Osteoblast (primary cell): ENCODE measurements at regions not wholly inside any gene's neighbourhood (a gene's known extent, or its start where the extent isn't known, plus 50 kb on each side); places are given as distances from the start of the nearest gene placed in this dataset.
"Not testable (repeated sequence)": the region's sequence is repeated elsewhere in the genome, so short reads cannot be mapped to it uniquely, and the experiment has no call there.

Experiments used
- DNase-seq: peaks from one replicate; pipeline ENCODE4 v3.0.0; 2011; ENCODE audit warnings: low spot score, mixed read lengths; ENCODE audit not compliant: insufficient read length; ENCODE audit errors: missing footprints
- H2AFZ ChIP-seq: 2 replicates; pipeline ENCODE4 v1.6.0; 2011; ENCODE audit warnings: mild to moderate bottlenecking, low read length
- H3K27ac ChIP-seq: 2 replicates; pipeline ENCODE4 v1.5.1; 2011; ENCODE audit warnings: mild to moderate bottlenecking, low read depth, low read length, moderate library complexity
- H3K27me3 ChIP-seq: 2 replicates; pipeline ENCODE4 v1.6.0; 2012; ENCODE audit warnings: mild to moderate bottlenecking, control low read depth, inconsistent platforms, low read length, moderate library complexity; ENCODE audit not compliant: insufficient read depth
- H3K36me3 ChIP-seq: 2 replicates; pipeline ENCODE4 v1.5.1; 2011; ENCODE audit warnings: mild to moderate bottlenecking, low read length, control low read depth, moderate library complexity; ENCODE audit not compliant: insufficient read depth
- H3K4me1 ChIP-seq: 2 replicates; pipeline ENCODE4 v1.5.1; 2011; ENCODE audit warnings: mild to moderate bottlenecking, low read length, control low read depth, moderate library complexity; ENCODE audit not compliant: insufficient read depth
- H3K4me2 ChIP-seq: 2 replicates; pipeline ENCODE4 v1.6.0; 2011; ENCODE audit warnings: mild to moderate bottlenecking, low read length; ENCODE audit not compliant: insufficient read depth
- H3K4me3 ChIP-seq: fragments of 200-600 bp; sonication (generic); 3 replicates; pipeline ENCODE4 v1.5.1; 2012; ENCODE audit warnings: mild to moderate bottlenecking, low read length, inconsistent platforms; ENCODE audit not compliant: insufficient read depth
- H3K79me2 ChIP-seq: 2 replicates; pipeline ENCODE4 v1.6.0; 2012; ENCODE audit warnings: mild to moderate bottlenecking, low read length, control low read depth, inconsistent platforms; ENCODE audit not compliant: insufficient read depth
- H3K9me3 ChIP-seq: 2 replicates; pipeline ENCODE4 v1.5.1; 2011; ENCODE audit warnings: low read depth, low read length, control low read depth
- H4K20me1 ChIP-seq: 2 replicates; pipeline ENCODE4 v1.6.0; 2012; ENCODE audit warnings: mild to moderate bottlenecking, low read length, control low read depth; ENCODE audit not compliant: insufficient read depth
- CTCF ChIP-seq: IDR thresholded peaks from 2 replicates; pipeline ENCODE4 v1.5.1; 2011; ENCODE audit warnings: mild to moderate bottlenecking, low read depth, low read length, moderate library complexity; ENCODE audit errors: extremely low read depth

- Histone ChIP-seq H2AFZ (no peak overlapping the region), H3K79me2 (no peaks in the 10 kb centered on the region), H3K4me1 (no peaks in the 10 kb centered on the region), H3K4me2 (no peak overlapping the region), H3K4me3 (no peak overlapping the region), H3K9me3 (no peaks in the 10 kb centered on the region), H3K36me3 (no peaks in the 10 kb centered on the region), H3K27me3 (no peaks in the 10 kb centered on the region), H3K27ac (no peak overlapping the region), H4K20me1 (no peaks in the 10 kb centered on the region)
- TF ChIP-seq CTCF = no peak
- DNase-seq = no peak
Measured at GRCh38 chr1:242966892-242967291, 288.2 kb downstream of the CEP170 start.

GRCh38 chr1:242959397-242959796, 295.7 kb downstream of the CEP170 start:
- H3K79me2 ChIP-seq, H3K4me3 ChIP-seq, H3K36me3 ChIP-seq, H3K4me1 ChIP-seq, H2AFZ ChIP-seq, H3K27me3 ChIP-seq, H3K27ac ChIP-seq, DNase-seq, H4K20me1 ChIP-seq, H3K4me2 ChIP-seq, H3K9me3 ChIP-seq: not testable (repeated sequence)

- H3K27ac ChIP-seq, DNase-seq, H2AFZ ChIP-seq, H3K36me3 ChIP-seq, H3K9me3 ChIP-seq, H3K4me2 ChIP-seq, H3K4me3 ChIP-seq, H4K20me1 ChIP-seq, H3K27me3 ChIP-seq, H3K4me1 ChIP-seq, H3K79me2 ChIP-seq: not testable (repeated sequence)
Measured at GRCh38 chr1:242954945-242955344, 300.1 kb downstream of the CEP170 start.

GRCh38 chr1:242946206-242946605, 308.9 kb downstream of the CEP170 start:
- H3K4me2 ChIP-seq = no peak overlapping the region
- H3K4me3 ChIP-seq = no peak overlapping the region
- H4K20me1 ChIP-seq = no peaks in the 10 kb centered on the region
- TF ChIP-seq CTCF = no peak
- H3K79me2 ChIP-seq = no peaks in the 10 kb centered on the region
- H3K36me3 ChIP-seq = no peaks in the 10 kb centered on the region
- H2AFZ ChIP-seq = no peak overlapping the region
- H3K4me1 ChIP-seq = no peaks in the 10 kb centered on the region
- no peaks in the 10 kb centered on the region for H3K27me3 ChIP-seq
- DNase-seq = no peak
- no peak overlapping the region for H3K27ac ChIP-seq
- no peaks in the 10 kb centered on the region for H3K9me3 ChIP-seq

GRCh38 chr1:242936725-242937124, 318.4 kb downstream of the CEP170 start:
- not testable (repeated sequence) for H3K4me1 ChIP-seq, H2AFZ ChIP-seq, H3K27me3 ChIP-seq, H3K4me3 ChIP-seq, H3K36me3 ChIP-seq, H3K9me3 ChIP-seq, H3K27ac ChIP-seq, DNase-seq, H4K20me1 ChIP-seq, H3K79me2 ChIP-seq, H3K4me2 ChIP-seq

- not testable (repeated sequence) for H3K27ac ChIP-seq, H3K9me3 ChIP-seq, H3K27me3 ChIP-seq, H3K79me2 ChIP-seq, H4K20me1 ChIP-seq, H3K36me3 ChIP-seq, H3K4me2 ChIP-seq, H2AFZ ChIP-seq, H3K4me1 ChIP-seq, H3K4me3 ChIP-seq, DNase-seq
Measured at GRCh38 chr1:242924717-242925116, 330.4 kb downstream of the CEP170 start.

- H3K4me1 ChIP-seq, H4K20me1 ChIP-seq, H3K4me3 ChIP-seq, H3K4me2 ChIP-seq, H3K36me3 ChIP-seq, H2AFZ ChIP-seq, H3K79me2 ChIP-seq, H3K9me3 ChIP-seq, H3K27ac ChIP-seq, H3K27me3 ChIP-seq, DNase-seq: not testable (repeated sequence)
Measured at GRCh38 chr1:242923603-242924002, 331.5 kb downstream of the CEP170 start.

GRCh38 chr1:242914729-242915128, 340.4 kb downstream of the CEP170 start:
- DNase-seq, H4K20me1 ChIP-seq, H3K27me3 ChIP-seq, H2AFZ ChIP-seq, H3K27ac ChIP-seq, H3K4me1 ChIP-seq, H3K79me2 ChIP-seq, H3K4me2 ChIP-seq, H3K9me3 ChIP-seq, H3K36me3 ChIP-seq, H3K4me3 ChIP-seq: not testable (repeated sequence)
